ENCODE measurements at regions not wholly inside any gene's neighbourhood (a gene's known extent, or its start where the extent isn't known, plus 50 kb on each side); places are given as distances from the start of the nearest gene placed in this dataset.
"Not testable (repeated sequence)": the region's sequence is repeated elsewhere in the genome, so short reads cannot be mapped to it uniquely, and the experiment has no call there.

GRCh38 chr19:56980906-56981305, 138.9 kb upstream of the USP29 start:
- DNase-seq, result no peak

GRCh38 chr19:56981440-56981839, 138.3 kb upstream of the USP29 start:
- not testable (repeated sequence) for DNase-seq

- peak; percentile 73 for DNase-seq
These were observed 136.6 kb upstream of the USP29 start for GRCh38 chr19:56983171-56983570.

- no peak for DNase-seq
These were observed 136.0 kb upstream of the USP29 start for GRCh38 chr19:56983804-56984203.

- no peak for DNase-seq
These were observed 133.4 kb upstream of the USP29 start for GRCh38 chr19:56986386-56986785.

- peak; percentile 67 for DNase-seq
These were observed 132.6 kb upstream of the USP29 start for GRCh38 chr19:56987184-56987583.

- DNase-seq, result peak; percentile 73
These were observed 131.5 kb upstream of the USP29 start for GRCh38 chr19:56988299-56988698.

GRCh38 chr19:56991912-56992311, 127.9 kb upstream of the USP29 start:
- no peak for DNase-seq

GRCh38 chr19:56993851-56994250, 125.9 kb upstream of the USP29 start:
- DNase-seq, result no peak

GRCh38 chr19:56994251-56995017, 125.4 kb upstream of the USP29 start:
- no peak for DNase-seq

- no peak for DNase-seq
These were observed 124.5 kb upstream of the USP29 start for GRCh38 chr19:56995303-56995702.

- no peak for DNase-seq
These were observed 117.6 kb upstream of the USP29 start for GRCh38 chr19:57002195-57002601.

- DNase-seq, result no peak
These were observed 117.1 kb upstream of the USP29 start for GRCh38 chr19:57002710-57003109.

GRCh38 chr19:57004418-57004817, 115.4 kb upstream of the USP29 start:
- no peak for DNase-seq

GRCh38 chr19:57008432-57008831, 111.4 kb upstream of the USP29 start:
- DNase-seq, result no peak

GRCh38 chr19:57010541-57010940, 109.2 kb upstream of the USP29 start:
- no peak for DNase-seq

- no peak for DNase-seq
These were observed 103.7 kb upstream of the USP29 start for GRCh38 chr19:57016076-57016475.

- no peak for DNase-seq
These were observed 103.3 kb upstream of the USP29 start for GRCh38 chr19:57016491-57016890.

- no peak for DNase-seq
These were observed 94.3 kb upstream of the USP29 start for GRCh38 chr19:57025491-57025890.

GRCh38 chr19:57026476-57026875, 93.3 kb upstream of the USP29 start:
- DNase-seq, result no peak

- DNase-seq, result no peak
These were observed 92.4 kb upstream of the USP29 start for GRCh38 chr19:57027360-57027759.

- DNase-seq, result no peak
These were observed 90.8 kb upstream of the USP29 start for GRCh38 chr19:57028804-57029525.

GRCh38 chr19:57031106-57031505, 88.7 kb upstream of the USP29 start:
- DNase-seq, result no peak

GRCh38 chr19:57033576-57033975, 86.2 kb upstream of the USP29 start:
- DNase-seq, result no peak
